ENCODE measurements at regions not wholly inside any gene's neighbourhood (a gene's known extent, or its start where the extent isn't known, plus 50 kb on each side); places are given as distances from the start of the nearest gene placed in this dataset.

GRCh38 chr2:198654646-198655045 is 803.1 kb downstream of the SATB2 start:
- WGBS, 2 experiments (ENCODE audit: low coverage in 1 of 2, low lambda C conversion rate in 2 of 2, missing lambda C conversion rate in 2 of 2): 69 to 76% methylated on average over 5 of the region's 5 CpGs

DNA sequence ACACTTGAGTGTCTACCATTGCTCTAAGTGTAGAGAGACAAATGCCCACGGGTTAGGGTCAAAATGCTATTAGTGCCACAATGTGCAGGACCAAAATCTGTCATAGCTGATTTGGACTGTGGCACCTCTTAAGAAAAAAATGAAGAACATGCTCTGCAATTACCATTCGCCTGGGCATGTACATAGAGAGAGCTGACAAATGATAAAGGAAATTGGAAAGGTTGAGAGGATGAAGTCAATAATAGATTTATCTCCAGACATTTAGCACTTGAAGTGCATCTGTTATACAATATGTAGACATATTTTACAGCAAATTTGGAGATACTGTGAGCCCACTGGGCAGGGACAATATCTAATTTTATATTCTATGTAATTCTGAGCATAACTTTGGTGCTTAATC is 804.4 kb downstream of the SATB2 start:
- H3K79me2 ChIP-seq (ENCODE audit: insufficient read depth): no peaks in the 10 kb centered on the region
- no peak overlapping the region for H3K9ac ChIP-seq
- no peaks in the 10 kb centered on the region for H3K36me3 ChIP-seq (ENCODE audit: low read depth)
- 79 to 84% methylated on average over 2 of the region's 2 CpGs for WGBS, 2 experiments (ENCODE audit: low coverage in 1 of 2, low lambda C conversion rate in 2 of 2, missing lambda C conversion rate in 2 of 2)
- no peaks in the 10 kb centered on the region for H3K27me3 ChIP-seq (replicated peaks; ENCODE audit: insufficient read depth)
- H3K4me3 ChIP-seq: no peak overlapping the region
- H3K9me2 ChIP-seq (ENCODE audit: insufficient read depth): no peaks in the 10 kb centered on the region
- H4K20me1 ChIP-seq (ENCODE audit: insufficient read depth): no peaks in the 10 kb centered on the region
- H3K9me3 ChIP-seq (ENCODE audit: low read depth): no peaks in the 10 kb centered on the region
- no peaks in the 10 kb centered on the region for H3F3A ChIP-seq (ENCODE audit: insufficient read depth)
- in situ Hi-C loops (cut with MboI): loop anchor here (25.0 kb wide), 1 partner anchor 834 kb away; no protein-coding TSS in a partner anchor
- no peak overlapping the region for H3K27ac ChIP-seq
- no peak for DNase-seq
- no peak overlapping the region for H2AFZ ChIP-seq
- TF ChIP-seq EZH2 (IDR thresholded peaks at IDR 0.05; ENCODE audit: insufficient read depth, poor library complexity, severe bottlenecking) (no peak), EZH2phosphoT487 (IDR thresholded peaks at IDR 0.05; ENCODE audit: insufficient read depth, low read depth) (no peak)
- H3K4me2 ChIP-seq (ENCODE audit: unreplicated experiment): no peak overlapping the region
- H3K4me1 ChIP-seq (ENCODE audit: insufficient read depth): no peaks in the 10 kb centered on the region

More at GRCh38 chr2:198654646-198655045, 803.1 kb downstream of the SATB2 start:
- Histone ChIP-seq H3K9ac (no peak overlapping the region), H3K79me2 (ENCODE audit: insufficient read depth) (no peaks in the 10 kb centered on the region), H3K9me3 (ENCODE audit: low read depth) (no peaks in the 10 kb centered on the region), H3K36me3 (ENCODE audit: low read depth) (no peaks in the 10 kb centered on the region), H3K4me3 (no peak overlapping the region), H4K20me1 (ENCODE audit: insufficient read depth) (no peaks in the 10 kb centered on the region), H3K9me2 (ENCODE audit: insufficient read depth) (no peaks in the 10 kb centered on the region), H3K4me2 (ENCODE audit: unreplicated experiment) (no peak overlapping the region), H3K27me3 (replicated peaks; ENCODE audit: insufficient read depth) (no peaks in the 10 kb centered on the region), H2AFZ (no peak overlapping the region), H3F3A (ENCODE audit: insufficient read depth) (no peaks in the 10 kb centered on the region), H3K4me1 (ENCODE audit: insufficient read depth) (no peaks in the 10 kb centered on the region), H3K27ac (no peak overlapping the region)
- no peak for DNase-seq
- TF ChIP-seq EZH2 (IDR thresholded peaks at IDR 0.05; ENCODE audit: insufficient read depth, poor library complexity, severe bottlenecking): no peak
- no peak for TF ChIP-seq EZH2phosphoT487 (IDR thresholded peaks at IDR 0.05; ENCODE audit: insufficient read depth, low read depth)
- in situ Hi-C loops (cut with MboI): loop anchor here (25.0 kb wide), 1 partner anchor 833 kb away; no protein-coding TSS in a partner anchor

- Histone ChIP-seq H3K79me2 (ENCODE audit: insufficient read depth) (no peaks in the 10 kb centered on the region), H3K27ac (no peak overlapping the region), H2AFZ (no peak overlapping the region), H3K9me2 (ENCODE audit: insufficient read depth) (no peaks in the 10 kb centered on the region), H3K4me1 (ENCODE audit: insufficient read depth) (no peaks in the 10 kb centered on the region), H3K9ac (no peak overlapping the region), H3K27me3 (replicated peaks; ENCODE audit: insufficient read depth) (no peaks in the 10 kb centered on the region), H3K4me3 (no peak overlapping the region), H3K36me3 (ENCODE audit: low read depth) (no peaks in the 10 kb centered on the region), H3K4me2 (ENCODE audit: unreplicated experiment) (no peak overlapping the region), H3K9me3 (ENCODE audit: low read depth) (no peaks in the 10 kb centered on the region), H3F3A (ENCODE audit: insufficient read depth) (no peaks in the 10 kb centered on the region), H4K20me1 (ENCODE audit: insufficient read depth) (no peaks in the 10 kb centered on the region)
- DNase-seq: no peak
- 74 to 80% methylated on average over 1 of the region's 1 CpG for WGBS, 2 experiments (ENCODE audit: low coverage in 1 of 2, low lambda C conversion rate in 2 of 2, missing lambda C conversion rate in 2 of 2)
- TF ChIP-seq EZH2 (IDR thresholded peaks at IDR 0.05; ENCODE audit: insufficient read depth, poor library complexity, severe bottlenecking) (no peak), EZH2phosphoT487 (IDR thresholded peaks at IDR 0.05; ENCODE audit: insufficient read depth, low read depth) (no peak)
- in situ Hi-C loops (cut with MboI): loop anchor here (25.0 kb wide), 1 partner anchor 835 kb away; no protein-coding TSS in a partner anchor
These were observed 805.3 kb downstream of the SATB2 start for GRCh38 chr2:198652461-198652860.

- no peak overlapping the region for H3K4me3 ChIP-seq
- H4K20me1 ChIP-seq (ENCODE audit: insufficient read depth): no peaks in the 10 kb centered on the region
- 87 to 90% methylated on average over 4 of the region's 4 CpGs for WGBS, 2 experiments (ENCODE audit: low coverage in 1 of 2, low lambda C conversion rate in 2 of 2, missing lambda C conversion rate in 2 of 2)
- H2AFZ ChIP-seq: no peak overlapping the region
- H3K79me2 ChIP-seq (ENCODE audit: insufficient read depth): no peaks in the 10 kb centered on the region
- no peaks in the 10 kb centered on the region for H3K9me3 ChIP-seq (ENCODE audit: low read depth)
- H3K9me2 ChIP-seq (ENCODE audit: insufficient read depth): no peaks in the 10 kb centered on the region
- no peaks in the 10 kb centered on the region for H3K36me3 ChIP-seq (ENCODE audit: low read depth)
- H3K4me2 ChIP-seq (ENCODE audit: unreplicated experiment): no peak overlapping the region
- no peak overlapping the region for H3K27ac ChIP-seq
- peaks cover 6% of the 10 kb centered on the region; the same call in 1 of the 2 replicates for H3F3A ChIP-seq (ENCODE audit: insufficient read depth)
- in situ Hi-C loops (cut with MboI): no loop called here
- TF ChIP-seq EZH2phosphoT487 (IDR thresholded peaks at IDR 0.05; ENCODE audit: insufficient read depth, low read depth) (no peak), EZH2 (IDR thresholded peaks at IDR 0.05; ENCODE audit: insufficient read depth, poor library complexity, severe bottlenecking) (no peak)
- no peak overlapping the region for H3K9ac ChIP-seq
- no peak for DNase-seq
- no peaks in the 10 kb centered on the region for H3K27me3 ChIP-seq (replicated peaks; ENCODE audit: insufficient read depth)
- 0 out of 2 replicates have a peak, but pooled peaks cover 4% of the 10 kb centered on the region for H3K4me1 ChIP-seq (ENCODE audit: insufficient read depth)
These were observed 811.9 kb downstream of the SATB2 start for GRCh38 chr2:198645816-198646215.
